HEK293 (cell line): ENCODE measurements at regions not wholly inside any gene's neighbourhood (a gene's known extent, or its start where the extent isn't known, plus 50 kb on each side); places are given as distances from the start of the nearest gene placed in this dataset.

ENCODE experiments used
- CTCF ChIA-PET: fragments of 350-600 bp; formaldehyde crosslinking; extraction: SDS; loops from one replicate; lab custom pipeline; 2021; ENCODE audit warnings: antibody characterized with exemption; lab: Yijun Ruan, JAX
- POLR2A ChIA-PET: fragments of 300-600 bp; formaldehyde crosslinking; extraction: SDS; loops from one replicate; lab custom pipeline; 2020; ENCODE audit warnings: antibody characterized with exemption, inconsistent platforms; lab: Yijun Ruan, JAX
- H3K27ac ChIP-seq: fragments of 200-500 bp; sonication (Bioruptor generic); 2 replicates; pipeline ENCODE4 v1.5.1; 2014; ENCODE audit warnings: low read depth, low read length, control low read depth, inconsistent platforms; ENCODE audit errors: extremely low read depth
- H3K36me3 ChIP-seq, 2 experiments: fragments of 200-500 bp in 1 of 2; sonication (Bioruptor generic) in 1 of 2; 1 replicate in 1 of 2; 2 replicates in 1 of 2; pipeline ENCODE4 v1.5.1; 2014 to 2017; ENCODE audit warnings: inconsistent platforms in 2 of 2, low read length in 2 of 2; ENCODE audit not compliant: control insufficient read depth in 2 of 2, insufficient read depth in 1 of 2
- H3K4me1 ChIP-seq: fragments of 200-500 bp; sonication (Bioruptor generic); 2 replicates; pipeline ENCODE4 v1.5.1; 2014; ENCODE audit warnings: mild to moderate bottlenecking, low read length, inconsistent platforms; ENCODE audit not compliant: control insufficient read depth, insufficient read depth
- H3K4me3 ChIP-seq: 2 replicates; pipeline ENCODE4 v1.5.1; 2011; ENCODE audit warnings: low read depth, mild to moderate bottlenecking, control low read depth, low read length, moderate library complexity
- H3K9me3 ChIP-seq: fragments of 200-500 bp; sonication (Bioruptor generic); 2 replicates; pipeline ENCODE4 v1.5.1; 2014; ENCODE audit warnings: low read depth, low read length, inconsistent platforms; ENCODE audit not compliant: control insufficient read depth, insufficient read depth
- FEZF1 ChIP-seq: fragments of 450-650 bp; formaldehyde crosslinking; IDR thresholded peaks from 2 replicates; pipeline ENCODE4 v1.5.1; 2016; ENCODE audit warnings: missing biosample characterization, missing genetic modification characterization
- HOXD13 ChIP-seq: sonication (generic); formaldehyde crosslinking; IDR thresholded peaks from 2 replicates; pipeline ENCODE4 v1.8.0; 2022; ENCODE audit warnings: missing genetic modification reagents, borderline replicate concordance
- KLF7 ChIP-seq: fragments of 450-650 bp; formaldehyde crosslinking; IDR thresholded peaks from 2 replicates; pipeline ENCODE4 v1.5.1; 2016; ENCODE audit warnings: missing biosample characterization, missing genetic modification characterization, borderline replicate concordance
- TCF7L2 ChIP-seq: IDR thresholded peaks from 2 replicates; pipeline ENCODE4 v1.6.1; 2011; ENCODE audit warnings: low read depth, mild to moderate bottlenecking, inconsistent platforms, low read length, moderate library complexity, borderline replicate concordance
- WT1 ChIP-seq: fragments of 450-650 bp; formaldehyde crosslinking; IDR thresholded peaks from 2 replicates; pipeline ENCODE4 v1.5.1; 2016; ENCODE audit warnings: missing biosample characterization, missing genetic modification characterization
- ZNF10 ChIP-seq: fragments of 450-650 bp; formaldehyde crosslinking; IDR thresholded peaks from 2 replicates; pipeline ENCODE4 v1.5.1; 2017; ENCODE audit warnings: missing biosample characterization, missing genetic modification characterization
- ZNF132 ChIP-seq: fragments of 450-650 bp; formaldehyde crosslinking; IDR thresholded peaks from 2 replicates; pipeline ENCODE4 v1.5.1; 2017; ENCODE audit warnings: missing biosample characterization, missing genetic modification characterization, borderline replicate concordance
- ZNF174 ChIP-seq: fragments of 450-650 bp; formaldehyde crosslinking; IDR thresholded peaks from 2 replicates; pipeline ENCODE4 v1.5.0; 2017; ENCODE audit warnings: missing biosample characterization, mild to moderate bottlenecking, missing genetic modification characterization
- ZNF24 ChIP-seq: fragments of 450-650 bp; formaldehyde crosslinking; IDR thresholded peaks from 2 replicates; pipeline ENCODE4 v1.5.1; 2016; ENCODE audit warnings: missing biosample characterization, missing genetic modification characterization
- ZNF274 ChIP-seq, 2 experiments: fragments of 200-500 bp in 1 of 2; fragments of 450-650 bp in 1 of 2; sonication (Bioruptor generic) in 1 of 2; formaldehyde crosslinking in 1 of 2; IDR thresholded peaks; 2 replicates each; pipeline versions ENCODE4 v1.5.1 to v1.6.1; 2014 to 2016; ENCODE audit warnings: borderline replicate concordance in 1 of 2, inconsistent platforms in 1 of 2, low read length in 1 of 2, missing biosample characterization in 1 of 2, missing genetic modification characterization in 1 of 2
- ZNF302 ChIP-seq: fragments of 450-650 bp; formaldehyde crosslinking; IDR thresholded peaks from 2 replicates; pipeline ENCODE4 v1.5.1; 2016; ENCODE audit warnings: missing biosample characterization, missing genetic modification characterization, low read depth
- ZNF366 ChIP-seq: fragments of 450-650 bp; formaldehyde crosslinking; conservative IDR thresholded peaks from 2 replicates; pipeline ENCODE4 v1.5.1; 2016; ENCODE audit warnings: missing biosample characterization, missing genetic modification characterization
- ZNF521 ChIP-seq: fragments of 450-650 bp; formaldehyde crosslinking; IDR thresholded peaks from 2 replicates; pipeline ENCODE4 v1.5.1; 2017; ENCODE audit warnings: missing biosample characterization, mild to moderate bottlenecking, missing genetic modification characterization
- ZNF585B ChIP-seq: fragments of 450-650 bp; formaldehyde crosslinking; IDR thresholded peaks from 2 replicates; pipeline ENCODE4 v1.5.1; 2016; ENCODE audit warnings: missing biosample characterization, missing genetic modification characterization
- ZNF624 ChIP-seq: fragments of 450-650 bp; formaldehyde crosslinking; IDR thresholded peaks from 2 replicates; pipeline ENCODE4 v1.5.1; 2017; ENCODE audit warnings: missing biosample characterization, missing genetic modification characterization
- TF ChIP-seq, protein P1 (sequence below): fragments of 450-650 bp; formaldehyde crosslinking; conservative IDR thresholded peaks from 2 replicates; pipeline ENCODE4 v1.5.1; 2016; ENCODE audit warnings: low read depth, missing biosample characterization, missing genetic modification characterization
- TF ChIP-seq, protein P2 (sequence below): fragments of 450-650 bp; formaldehyde crosslinking; IDR thresholded peaks from 2 replicates; pipeline ENCODE4 v1.5.1; 2017; ENCODE audit warnings: missing biosample characterization, missing genetic modification characterization
- TF ChIP-seq, protein P3 (sequence below): fragments of 450-650 bp; formaldehyde crosslinking; IDR thresholded peaks from 2 replicates; pipeline ENCODE4 v1.5.1; 2016; ENCODE audit warnings: missing biosample characterization, missing genetic modification characterization

DNA sequence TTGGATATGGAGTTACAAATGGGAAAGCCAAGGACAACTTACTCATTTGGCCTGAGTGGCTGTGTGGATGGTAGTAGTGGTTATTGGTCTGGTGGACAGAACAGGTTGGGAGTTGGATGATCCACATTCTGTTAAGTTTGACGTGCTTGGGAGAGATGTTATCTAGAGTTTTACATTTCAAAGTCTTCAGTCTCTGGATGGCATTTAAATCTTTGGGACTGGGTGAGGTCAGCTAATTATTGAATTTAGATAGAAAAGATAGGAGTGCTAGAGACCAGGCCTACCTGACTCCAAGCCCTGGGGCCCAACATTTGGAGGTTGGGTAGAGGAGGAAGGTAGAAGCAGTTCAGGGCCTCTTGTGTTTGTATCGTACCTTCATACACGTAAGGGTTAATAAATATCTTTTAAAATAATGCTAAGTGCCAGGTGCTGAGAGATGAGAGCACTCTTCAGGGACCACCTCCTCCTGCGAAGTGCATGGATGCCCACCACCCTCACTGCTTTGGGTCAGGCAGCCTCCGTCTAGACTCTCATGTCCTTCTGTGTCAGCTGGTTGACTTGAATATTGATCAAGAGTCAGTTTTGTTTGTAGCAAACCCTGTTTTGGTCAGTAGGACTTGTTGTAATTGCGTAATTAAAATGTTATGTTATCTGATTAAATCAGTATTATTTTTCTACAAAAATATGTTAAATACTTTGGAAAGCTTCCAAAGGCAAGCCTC lies 460.4 kb upstream of the RGS6 start:
- H3K9me3 ChIP-seq, result no peaks in the 10 kb centered on the region
- ChIA-PET CTCF (interaction anchor here (0.7 kb wide), 2 partner anchors 86 to 142 kb away, joined by 3 to 5 read pairs; no protein-coding TSS in a partner anchor), POLR2A (no interaction called here)
- H3K4me1 ChIP-seq, result peaks cover 9% of the 10 kb centered on the region; the same call in 1 of the 2 replicates
- H3K4me3 ChIP-seq, result no peak overlapping the region
- no peak overlapping the region for H3K27ac ChIP-seq
- TF ChIP-seq HOXD13 (CRISPR knock-in tag) (no peak), TCF7L2 (no peak), FEZF1 (no peak), WT1 (tag by site-specific recombination) (no peak), ZNF585B (no peak), ZNF624 (tag by site-specific recombination) (no peak), ZNF366 (tag by site-specific recombination) (no peak), ZNF274 (IDR thresholded peaks at IDR 0.05; ENCODE audit: low read length) (no peak), ZNF274 (tag by site-specific recombination; IDR thresholded peaks at IDR 0.05; ENCODE audit: borderline replicate concordance) (no peak)
- TF ChIP-seq, protein P1, sequence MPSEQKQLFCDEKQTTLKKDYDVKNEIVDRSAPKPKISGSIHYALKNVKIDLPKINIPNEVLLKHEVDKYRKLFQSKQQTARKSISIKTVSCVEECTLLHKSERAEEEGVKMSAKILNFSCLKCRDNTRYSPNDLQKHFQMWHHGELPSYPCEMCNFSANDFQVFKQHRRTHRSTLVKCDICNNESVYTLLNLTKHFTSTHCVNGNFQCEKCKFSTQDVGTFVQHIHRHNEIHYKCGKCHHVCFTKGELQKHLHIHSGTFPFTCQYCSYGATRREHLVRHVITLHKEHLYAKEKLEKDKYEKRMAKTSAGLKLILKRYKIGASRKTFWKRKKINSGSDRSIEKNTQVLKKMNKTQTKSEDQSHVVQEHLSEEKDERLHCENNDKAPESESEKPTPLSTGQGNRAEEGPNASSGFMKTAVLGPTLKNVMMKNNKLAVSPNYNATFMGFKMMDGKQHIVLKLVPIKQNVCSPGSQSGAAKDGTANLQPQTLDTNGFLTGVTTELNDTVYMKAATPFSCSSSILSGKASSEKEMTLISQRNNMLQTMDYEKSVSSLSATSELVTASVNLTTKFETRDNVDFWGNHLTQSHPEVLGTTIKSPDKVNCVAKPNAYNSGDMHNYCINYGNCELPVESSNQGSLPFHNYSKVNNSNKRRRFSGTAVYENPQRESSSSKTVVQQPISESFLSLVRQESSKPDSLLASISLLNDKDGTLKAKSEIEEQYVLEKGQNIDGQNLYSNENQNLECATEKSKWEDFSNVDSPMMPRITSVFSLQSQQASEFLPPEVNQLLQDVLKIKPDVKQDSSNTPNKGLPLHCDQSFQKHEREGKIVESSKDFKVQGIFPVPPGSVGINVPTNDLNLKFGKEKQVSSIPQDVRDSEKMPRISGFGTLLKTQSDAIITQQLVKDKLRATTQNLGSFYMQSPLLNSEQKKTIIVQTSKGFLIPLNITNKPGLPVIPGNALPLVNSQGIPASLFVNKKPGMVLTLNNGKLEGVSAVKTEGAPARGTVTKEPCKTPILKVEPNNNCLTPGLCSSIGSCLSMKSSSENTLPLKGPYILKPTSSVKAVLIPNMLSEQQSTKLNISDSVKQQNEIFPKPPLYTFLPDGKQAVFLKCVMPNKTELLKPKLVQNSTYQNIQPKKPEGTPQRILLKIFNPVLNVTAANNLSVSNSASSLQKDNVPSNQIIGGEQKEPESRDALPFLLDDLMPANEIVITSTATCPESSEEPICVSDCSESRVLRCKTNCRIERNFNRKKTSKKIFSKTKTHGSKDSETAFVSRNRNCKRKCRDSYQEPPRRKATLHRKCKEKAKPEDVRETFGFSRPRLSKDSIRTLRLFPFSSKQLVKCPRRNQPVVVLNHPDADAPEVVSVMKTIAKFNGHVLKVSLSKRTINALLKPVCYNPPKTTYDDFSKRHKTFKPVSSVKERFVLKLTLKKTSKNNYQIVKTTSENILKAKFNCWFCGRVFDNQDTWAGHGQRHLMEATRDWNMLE (tag by site-specific recombination), result no peak
- no peaks in the 10 kb centered on the region for H3K36me3 ChIP-seq

DNA sequence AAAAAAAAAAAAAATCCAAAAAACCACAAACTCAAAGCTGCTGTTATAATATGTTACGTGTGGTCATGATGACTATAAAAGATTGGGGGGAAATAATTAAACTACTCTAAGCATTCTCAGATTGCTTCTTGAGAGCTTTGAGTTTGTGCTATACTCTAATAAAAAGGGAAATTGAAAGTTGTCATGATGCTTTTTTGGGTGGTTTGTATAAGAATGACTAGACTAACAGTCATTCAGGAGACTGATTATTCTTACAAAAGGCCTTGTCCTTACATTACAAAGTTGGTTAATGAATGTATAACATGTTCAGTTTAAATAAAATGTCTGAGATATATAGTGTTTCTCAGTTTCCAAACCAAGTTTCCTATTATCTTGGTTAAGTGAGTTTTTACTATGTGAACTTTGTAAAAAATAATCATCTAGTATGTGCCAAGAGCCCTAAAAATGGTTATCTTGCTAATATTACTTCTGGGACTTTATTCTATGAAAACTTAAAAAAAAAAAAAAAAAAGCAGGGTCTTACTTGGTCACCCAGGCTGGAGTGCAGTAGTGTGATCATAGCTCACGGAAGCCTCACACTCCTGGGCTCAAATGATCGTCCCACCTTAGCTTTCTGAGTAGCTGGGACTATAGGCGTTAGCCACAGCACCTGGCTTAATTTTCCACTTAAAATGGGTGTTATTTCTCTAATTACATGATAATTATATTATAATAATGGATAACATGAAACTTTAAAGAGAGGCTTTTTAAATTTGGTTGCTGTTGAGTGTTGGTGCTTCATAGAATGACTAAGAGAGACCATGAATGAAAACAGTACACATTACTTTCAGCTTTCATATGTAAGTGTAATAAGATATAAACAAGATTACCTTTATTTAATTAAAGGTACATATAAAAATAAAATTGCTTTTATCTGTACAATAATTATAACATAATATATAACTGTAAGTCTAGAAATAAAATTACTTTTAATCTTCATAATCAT lies 459.6 kb upstream of the RGS6 start:
- Histone ChIP-seq H3K27ac (no peak overlapping the region), H3K36me3 (no peaks in the 10 kb centered on the region), H3K9me3 (no peaks in the 10 kb centered on the region), H3K4me3 (no peak overlapping the region), H3K4me1 (peaks cover 9% of the 10 kb centered on the region; the same call in 1 of the 2 replicates)
- no peak for TF ChIP-seq ZNF521 (tag by site-specific recombination)
- no peak for TF ChIP-seq ZNF24 (tag by site-specific recombination)
- no peak for TF ChIP-seq ZNF302 (tag by site-specific recombination)
- TF ChIP-seq, protein P2, sequence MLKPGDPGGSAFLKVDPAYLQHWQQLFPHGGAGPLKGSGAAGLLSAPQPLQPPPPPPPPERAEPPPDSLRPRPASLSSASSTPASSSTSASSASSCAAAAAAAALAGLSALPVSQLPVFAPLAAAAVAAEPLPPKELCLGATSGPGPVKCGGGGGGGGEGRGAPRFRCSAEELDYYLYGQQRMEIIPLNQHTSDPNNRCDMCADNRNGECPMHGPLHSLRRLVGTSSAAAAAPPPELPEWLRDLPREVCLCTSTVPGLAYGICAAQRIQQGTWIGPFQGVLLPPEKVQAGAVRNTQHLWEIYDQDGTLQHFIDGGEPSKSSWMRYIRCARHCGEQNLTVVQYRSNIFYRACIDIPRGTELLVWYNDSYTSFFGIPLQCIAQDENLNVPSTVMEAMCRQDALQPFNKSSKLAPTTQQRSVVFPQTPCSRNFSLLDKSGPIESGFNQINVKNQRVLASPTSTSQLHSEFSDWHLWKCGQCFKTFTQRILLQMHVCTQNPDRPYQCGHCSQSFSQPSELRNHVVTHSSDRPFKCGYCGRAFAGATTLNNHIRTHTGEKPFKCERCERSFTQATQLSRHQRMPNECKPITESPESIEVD, result 0 out of 2 replicates have a peak, but pooled peaks have one; percentile 10
- TF ChIP-seq, protein P3, sequence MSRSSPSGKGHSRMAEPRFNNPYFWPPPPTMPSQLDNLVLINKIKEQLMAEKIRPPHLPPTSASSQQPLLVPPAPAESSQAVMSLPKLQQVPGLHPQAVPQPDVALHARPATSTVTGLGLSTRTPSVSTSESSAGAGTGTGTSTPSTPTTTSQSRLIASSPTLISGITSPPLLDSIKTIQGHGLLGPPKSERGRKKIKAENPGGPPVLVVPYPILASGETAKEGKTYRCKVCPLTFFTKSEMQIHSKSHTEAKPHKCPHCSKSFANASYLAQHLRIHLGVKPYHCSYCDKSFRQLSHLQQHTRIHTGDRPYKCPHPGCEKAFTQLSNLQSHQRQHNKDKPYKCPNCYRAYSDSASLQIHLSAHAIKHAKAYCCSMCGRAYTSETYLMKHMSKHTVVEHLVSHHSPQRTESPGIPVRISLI (tag by site-specific recombination), result no peak
- TF ChIP-seq KLF7 (tag by site-specific recombination), result no peak
- TF ChIP-seq ZNF132 (tag by site-specific recombination), result no peak
- TF ChIP-seq ZNF10 (tag by site-specific recombination), result no peak
- TF ChIP-seq ZNF174 (tag by site-specific recombination), result no peak
- ChIA-PET POLR2A (no interaction called here), CTCF (interaction anchor here (0.7 kb wide), 2 partner anchors 85 to 141 kb away, joined by 3 to 5 read pairs; no protein-coding TSS in a partner anchor)
